Dendritic cell treated with granulocyte-macrophage colony-stimulating factor and Interleukin-4, amounts not matched to agents 40 ng/mL and 50 ng/mL, for 4 days (primary cell): ENCODE measurements at regions not wholly inside any gene's neighbourhood (a gene's known extent, or its start where the extent isn't known, plus 50 kb on each side); places are given as distances from the start of the nearest gene placed in this dataset.

ENCODE experiments used
- H3K27ac Mint-ChIP-seq: one replicate; pipeline ENCODE4 v1.8.0; 2022; ENCODE audit warnings: mild to moderate bottlenecking, mixed read lengths
- H3K27me3 Mint-ChIP-seq: one replicate; pipeline ENCODE4 v1.8.0; 2022; ENCODE audit warnings: mild to moderate bottlenecking, mixed read lengths
- H3K36me3 Mint-ChIP-seq: one replicate; pipeline ENCODE4 v1.8.0; 2022; ENCODE audit warnings: low read depth, mixed read lengths
- H3K4me1 Mint-ChIP-seq: one replicate; pipeline ENCODE4 v1.8.0; 2022; ENCODE audit warnings: low read depth, mixed read lengths
- H3K4me3 Mint-ChIP-seq: one replicate; pipeline ENCODE4 v1.8.0; 2022; ENCODE audit warnings: mild to moderate bottlenecking, moderate library complexity, mixed read lengths
- H3K9me3 Mint-ChIP-seq: one replicate; pipeline ENCODE4 v1.8.0; 2022; ENCODE audit warnings: mixed read lengths
- intact Hi-C: fragments of 100-400 bp; cut with micrococcal nuclease; formaldehyde crosslinking; loops from one replicate; pipeline ENCODE4 v1.15.0; 2022

DNA sequence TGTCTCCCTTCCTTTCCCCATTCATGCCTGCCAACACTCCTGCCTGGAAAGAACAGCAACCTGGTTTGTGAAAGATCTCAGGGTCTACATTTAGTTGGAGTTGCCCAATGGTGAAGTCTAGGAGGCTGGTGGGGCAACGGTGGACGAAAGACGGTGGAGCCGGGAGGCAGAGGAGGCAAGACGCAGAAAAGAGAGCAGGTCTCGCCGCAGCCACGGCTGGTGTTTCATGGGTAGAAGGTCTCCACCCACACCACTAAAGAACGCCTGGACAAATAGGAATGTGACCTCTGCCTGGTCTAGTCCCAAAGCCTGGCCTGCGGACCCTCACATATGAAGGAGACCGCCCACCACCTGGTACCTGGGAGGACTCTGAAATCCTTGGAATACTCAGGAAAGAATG is 185.6 kb downstream of the ALG10 start:
- Mint-ChIP-seq H3K27ac (no peak overlapping the region), H3K4me3 (no peak overlapping the region), H3K4me1 (no peaks in the 10 kb centered on the region), H3K27me3 (no peaks in the 10 kb centered on the region), H3K9me3 (peaks cover 51% of the 10 kb centered on the region), H3K36me3 (no peaks in the 10 kb centered on the region)
- intact Hi-C loops: no loop called here

DNA sequence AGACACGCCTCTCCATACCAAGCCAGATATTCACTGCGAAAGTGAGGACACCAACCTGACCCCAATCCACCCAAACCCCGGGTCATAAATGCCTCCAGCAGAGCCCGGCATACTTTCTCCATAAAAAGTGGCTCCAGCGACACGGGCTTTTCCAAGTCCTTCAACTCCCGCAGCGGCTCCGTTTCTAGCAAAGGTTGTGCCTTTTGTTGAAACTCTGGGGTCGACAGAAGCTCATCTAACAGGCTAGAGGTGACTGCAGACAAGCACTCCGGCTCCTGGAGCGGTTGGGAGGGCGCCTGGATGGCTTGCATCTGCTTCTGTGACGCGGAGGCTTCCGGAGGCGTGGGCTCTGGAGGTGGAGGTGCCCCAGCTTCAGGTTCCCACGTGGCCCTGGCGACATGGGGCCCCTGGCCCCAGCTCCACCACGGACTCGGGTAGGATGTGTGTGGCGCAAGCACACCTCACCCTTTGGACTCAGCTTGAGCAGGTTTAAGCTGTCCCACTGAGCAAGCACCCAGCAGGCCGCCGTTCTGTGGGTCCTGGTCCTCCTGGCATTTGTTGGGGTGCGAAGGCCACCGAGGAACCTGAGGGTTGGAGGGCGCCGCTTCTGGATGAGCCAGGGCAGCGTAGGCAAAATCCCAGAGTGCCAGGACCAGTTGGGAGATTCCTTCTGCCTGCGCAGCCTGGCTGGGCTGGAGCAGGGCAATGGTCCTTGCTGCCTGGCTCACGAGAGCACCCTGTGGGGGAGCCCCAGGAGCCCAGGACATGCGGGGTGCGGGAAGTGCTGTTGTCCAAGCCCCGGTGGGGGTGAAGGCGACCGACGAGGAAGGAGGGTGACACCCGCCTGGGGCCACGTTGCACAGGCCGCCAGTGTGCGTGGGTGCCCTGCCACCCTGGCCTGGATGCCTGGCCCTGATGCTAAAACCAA is 186.3 kb downstream of the ALG10 start:
- Mint-ChIP-seq H3K9me3 (peaks cover 51% of the 10 kb centered on the region), H3K27me3 (no peaks in the 10 kb centered on the region), H3K4me1 (no peaks in the 10 kb centered on the region), H3K4me3 (no peak overlapping the region), H3K27ac (no peak overlapping the region), H3K36me3 (no peaks in the 10 kb centered on the region)
- intact Hi-C loops: no loop called here

DNA sequence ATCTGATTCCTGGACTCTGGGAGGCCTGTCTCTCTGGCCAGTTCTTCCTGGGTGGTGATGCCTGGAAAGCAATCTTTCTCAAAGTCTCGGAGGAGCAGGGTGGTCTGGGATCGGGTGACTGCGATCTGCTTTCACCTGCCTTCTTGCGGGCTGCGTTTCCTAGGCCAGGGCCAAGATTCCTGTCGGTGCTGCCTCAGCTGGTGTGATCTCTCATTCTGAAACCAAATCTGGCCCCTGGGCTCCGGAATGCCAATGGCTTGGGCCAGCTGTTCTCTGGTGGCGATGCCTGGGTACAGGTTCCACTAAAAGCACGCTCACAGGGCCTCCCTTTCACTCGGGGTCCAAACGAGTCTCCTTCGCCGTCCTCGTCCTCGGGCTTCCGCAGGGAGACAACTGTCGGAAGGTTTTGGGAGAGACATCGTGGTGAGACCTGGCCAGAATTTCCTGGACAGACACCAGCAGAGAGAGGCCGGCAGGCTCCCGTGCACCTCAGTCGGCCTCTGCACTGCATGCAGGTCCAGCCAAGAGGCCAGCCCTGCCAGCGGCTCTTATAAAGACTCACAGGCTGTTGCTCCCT is 187.1 kb downstream of the ALG10 start:
- intact Hi-C loops: no loop called here
- Mint-ChIP-seq H3K4me1 (no peaks in the 10 kb centered on the region), H3K36me3 (no peaks in the 10 kb centered on the region), H3K27ac (no peak overlapping the region), H3K4me3 (no peak overlapping the region), H3K9me3 (peaks cover 49% of the 10 kb centered on the region), H3K27me3 (no peaks in the 10 kb centered on the region)

DNA sequence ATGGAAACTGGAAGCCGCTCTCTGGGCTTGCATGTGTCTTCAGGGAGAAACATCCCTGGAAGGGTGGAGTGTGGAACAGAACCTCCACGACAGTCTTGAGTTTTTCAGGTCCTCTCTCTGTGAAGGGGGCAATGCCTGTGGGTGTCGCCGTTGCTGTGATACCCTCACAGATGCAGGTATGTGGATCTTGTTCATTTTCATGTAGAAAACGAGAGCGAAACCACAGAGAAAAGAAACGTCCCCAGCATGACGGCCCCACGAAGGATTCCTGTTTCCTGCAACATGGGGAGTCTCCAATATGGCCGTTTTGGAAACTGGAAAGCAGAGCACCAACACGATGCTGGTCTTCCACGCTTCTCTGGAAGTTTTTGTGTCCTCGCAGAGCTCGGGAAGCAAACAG is 187.9 kb downstream of the ALG10 start:
- H3K27ac Mint-ChIP-seq: no peak overlapping the region
- no peaks in the 10 kb centered on the region for H3K27me3 Mint-ChIP-seq
- H3K4me1 Mint-ChIP-seq: no peaks in the 10 kb centered on the region
- no peaks in the 10 kb centered on the region for H3K36me3 Mint-ChIP-seq
- H3K4me3 Mint-ChIP-seq: no peak overlapping the region
- intact Hi-C loops: no loop called here
- peaks cover 41% of the 10 kb centered on the region for H3K9me3 Mint-ChIP-seq

DNA sequence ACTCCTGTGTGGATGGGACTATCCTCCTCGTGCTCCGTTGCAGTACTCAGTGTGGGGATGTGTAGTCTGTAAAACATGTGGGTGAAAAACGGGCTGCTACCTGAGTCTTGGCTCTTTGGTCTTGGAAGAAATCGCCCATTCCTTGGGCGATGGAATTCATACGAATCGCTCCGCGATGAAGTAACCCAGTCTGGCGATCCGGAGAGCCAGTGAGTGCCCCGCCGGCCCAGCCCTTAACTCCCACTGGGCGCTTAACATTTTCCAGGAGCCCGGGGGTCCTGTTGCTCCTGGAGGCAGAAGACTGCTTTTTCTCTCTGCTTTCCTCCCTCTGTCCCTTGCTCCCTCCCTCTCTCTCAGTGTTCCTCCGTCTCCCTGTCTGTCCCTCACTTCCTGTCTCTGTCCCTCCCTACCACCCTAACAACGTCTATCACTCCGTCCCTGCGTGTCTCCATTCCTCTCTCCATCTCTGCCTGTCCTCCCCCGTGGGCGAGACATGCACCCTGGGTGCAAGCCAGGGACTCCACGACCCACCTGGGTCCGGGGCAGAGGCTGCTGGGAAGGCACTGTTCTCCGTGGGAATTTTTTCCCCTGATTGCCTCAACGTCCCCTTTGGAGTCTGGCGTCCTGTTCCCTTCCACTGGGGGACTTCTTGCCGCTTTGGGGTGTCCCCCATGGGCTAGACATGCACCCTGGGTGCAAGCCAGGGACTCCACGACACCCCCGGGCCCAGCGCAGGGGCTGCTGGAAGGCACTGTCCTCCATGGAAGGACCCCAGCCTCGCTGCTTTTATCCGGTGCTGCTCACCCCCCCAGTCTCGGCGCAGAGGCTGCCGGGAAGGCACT is 188.6 kb downstream of the ALG10 start:
- Mint-ChIP-seq H3K36me3 (no peaks in the 10 kb centered on the region), H3K4me3 (no peak overlapping the region), H3K4me1 (no peaks in the 10 kb centered on the region), H3K27me3 (no peaks in the 10 kb centered on the region), H3K9me3 (peaks cover 35% of the 10 kb centered on the region), H3K27ac (no peak overlapping the region)
- intact Hi-C loops: no loop called here

DNA sequence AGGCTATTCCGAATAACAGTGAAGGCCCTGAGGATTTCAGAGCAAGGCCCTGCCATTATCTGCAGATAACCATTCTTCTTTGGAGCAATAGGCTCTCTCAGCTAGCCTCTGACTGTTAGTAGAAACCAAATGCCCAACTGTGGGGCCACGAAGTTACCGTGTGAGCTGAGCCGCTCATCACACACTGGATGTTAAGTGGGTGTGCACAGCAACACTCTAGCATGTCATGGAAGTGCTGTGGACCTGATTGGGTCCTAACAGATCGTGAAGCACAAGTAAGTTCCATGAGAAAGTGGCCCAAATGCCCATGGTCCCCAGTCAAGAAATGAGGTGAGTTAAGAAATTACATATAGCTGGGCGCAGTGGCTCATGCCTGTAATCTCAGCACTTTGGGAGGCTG is 190.4 kb downstream of the ALG10 start:
- H3K27me3 Mint-ChIP-seq: no peaks in the 10 kb centered on the region
- H3K9me3 Mint-ChIP-seq: peaks cover 18% of the 10 kb centered on the region
- no peaks in the 10 kb centered on the region for H3K36me3 Mint-ChIP-seq
- no peak overlapping the region for H3K4me3 Mint-ChIP-seq
- intact Hi-C loops: no loop called here
- no peak overlapping the region for H3K27ac Mint-ChIP-seq
- H3K4me1 Mint-ChIP-seq: no peaks in the 10 kb centered on the region

DNA sequence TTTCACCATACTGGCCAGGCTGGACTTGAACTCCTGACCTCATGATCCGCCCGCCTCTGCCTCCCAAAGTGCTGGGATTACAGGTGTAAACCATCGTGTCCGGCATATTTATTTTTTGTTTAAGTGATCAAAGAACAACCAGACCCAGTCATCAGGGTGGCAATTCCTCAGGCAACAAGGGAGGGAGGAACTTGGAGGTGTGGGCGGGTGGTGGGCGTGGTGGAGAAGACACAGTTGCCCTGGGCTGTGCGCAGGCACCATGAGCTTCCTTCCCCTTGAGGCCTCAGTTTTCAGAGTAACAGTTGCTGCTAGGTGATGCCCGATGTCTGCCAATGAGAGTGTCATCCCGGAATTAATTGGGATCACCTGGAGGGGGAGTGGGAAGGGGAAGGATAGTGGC is 191.7 kb downstream of the ALG10 start:
- intact Hi-C loops: no loop called here
- peaks cover 9% of the 10 kb centered on the region for H3K9me3 Mint-ChIP-seq
- H3K36me3 Mint-ChIP-seq: no peaks in the 10 kb centered on the region
- H3K4me1 Mint-ChIP-seq: peaks cover 10% of the 10 kb centered on the region
- H3K27ac Mint-ChIP-seq: no peak overlapping the region
- no peak overlapping the region for H3K4me3 Mint-ChIP-seq
- H3K27me3 Mint-ChIP-seq: peaks cover 6% of the 10 kb centered on the region

DNA sequence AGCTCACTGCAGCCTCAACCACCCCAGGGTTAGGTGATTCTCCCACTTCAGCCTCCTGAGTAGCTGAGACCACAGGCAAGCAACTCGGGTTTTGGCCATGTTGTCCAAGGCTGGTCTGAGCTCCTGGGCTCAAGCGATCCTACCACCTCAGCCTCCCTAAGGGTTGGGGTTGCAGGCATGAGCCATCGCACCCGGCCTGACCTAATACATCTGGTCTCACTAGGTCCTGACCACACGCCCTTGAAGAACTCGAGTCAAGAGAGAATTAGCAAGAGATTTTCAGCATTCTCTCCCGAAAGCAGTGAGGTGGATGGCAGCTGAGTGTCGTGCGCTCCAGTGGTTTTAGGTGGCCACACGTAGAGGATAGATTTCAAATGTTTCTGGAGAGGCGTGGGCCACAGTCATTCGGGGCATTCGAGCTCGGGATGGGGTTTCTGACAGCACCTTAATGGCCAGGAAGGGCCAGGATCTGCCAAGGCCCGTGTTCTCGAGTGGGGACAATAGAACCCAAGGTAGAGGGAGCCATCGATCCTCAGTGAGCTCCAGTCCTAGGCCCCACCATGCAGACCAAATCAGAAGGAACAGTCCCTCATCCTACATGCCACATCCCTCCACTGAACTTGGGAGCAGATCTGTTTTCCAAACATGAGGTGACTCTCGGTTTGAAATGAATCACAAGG is 193.1 kb downstream of the ALG10 start:
- Mint-ChIP-seq H3K27me3 (peaks cover 15% of the 10 kb centered on the region), H3K9me3 (peaks cover 9% of the 10 kb centered on the region), H3K27ac (no peak overlapping the region), H3K4me3 (no peak overlapping the region), H3K36me3 (no peaks in the 10 kb centered on the region), H3K4me1 (peaks cover 14% of the 10 kb centered on the region)
- intact Hi-C loops: loop anchor here (5.0 kb wide), 1 partner anchor 1458 kb away; the partner anchor contains the start of gene YARS2

DNA sequence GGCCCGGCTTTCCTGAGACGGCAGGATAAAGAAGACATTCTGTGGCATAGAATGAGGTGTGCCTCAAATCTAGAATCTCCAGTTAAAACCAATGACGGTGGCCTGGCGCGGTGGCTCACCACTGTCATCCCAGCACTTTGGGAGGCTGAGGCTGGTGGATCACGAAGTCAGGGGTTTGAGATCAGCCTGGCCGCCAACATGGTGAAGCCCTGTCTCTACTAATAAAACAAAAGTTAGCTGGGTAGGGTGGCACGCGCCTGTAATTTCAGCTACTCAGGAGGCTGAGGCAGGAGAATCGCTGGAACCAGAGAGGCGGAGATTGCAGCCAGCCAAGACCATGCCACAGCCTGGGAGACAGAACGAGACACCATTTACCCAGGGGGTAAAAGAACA is 193.6 kb downstream of the ALG10 start:
- peaks cover 5% of the 10 kb centered on the region for H3K9me3 Mint-ChIP-seq
- intact Hi-C loops: loop anchor here (5.0 kb wide), 1 partner anchor 1459 kb away; the partner anchor contains the start of gene YARS2
- peaks cover 14% of the 10 kb centered on the region for H3K4me1 Mint-ChIP-seq
- no peak overlapping the region for H3K4me3 Mint-ChIP-seq
- no peak overlapping the region for H3K27ac Mint-ChIP-seq
- no peaks in the 10 kb centered on the region for H3K36me3 Mint-ChIP-seq
- H3K27me3 Mint-ChIP-seq: peaks cover 18% of the 10 kb centered on the region

DNA sequence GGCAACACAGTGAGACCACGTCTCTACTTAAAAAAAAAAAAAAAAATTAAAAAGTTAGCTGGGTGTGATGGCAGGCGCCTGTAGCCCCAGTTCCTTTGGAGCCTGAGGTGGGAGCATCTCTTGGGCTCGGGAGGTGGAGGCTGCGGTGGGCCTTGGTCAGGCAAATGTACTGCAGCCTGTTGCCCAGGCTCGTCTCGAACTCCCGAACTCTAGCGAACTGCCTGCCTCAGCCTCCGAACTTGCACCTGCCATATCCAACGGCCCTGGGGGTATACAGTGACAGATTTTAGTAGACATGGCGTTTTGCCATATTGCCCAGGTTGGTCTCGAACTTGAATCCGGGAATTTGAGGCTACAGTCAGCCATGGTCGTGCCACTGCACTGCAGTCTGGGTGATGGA is 195.4 kb downstream of the ALG10 start:
- H3K27me3 Mint-ChIP-seq: peaks cover 23% of the 10 kb centered on the region
- H3K4me3 Mint-ChIP-seq: no peak overlapping the region
- intact Hi-C loops: loop anchor here (1.0 to 5.0 kb wide), 2 partner anchors 94 to 1460 kb away; partner anchors contain the start of gene YARS2
- H3K27ac Mint-ChIP-seq: no peak overlapping the region
- peaks cover 14% of the 10 kb centered on the region for H3K4me1 Mint-ChIP-seq
- no peaks in the 10 kb centered on the region for H3K36me3 Mint-ChIP-seq
- no peaks in the 10 kb centered on the region for H3K9me3 Mint-ChIP-seq

DNA sequence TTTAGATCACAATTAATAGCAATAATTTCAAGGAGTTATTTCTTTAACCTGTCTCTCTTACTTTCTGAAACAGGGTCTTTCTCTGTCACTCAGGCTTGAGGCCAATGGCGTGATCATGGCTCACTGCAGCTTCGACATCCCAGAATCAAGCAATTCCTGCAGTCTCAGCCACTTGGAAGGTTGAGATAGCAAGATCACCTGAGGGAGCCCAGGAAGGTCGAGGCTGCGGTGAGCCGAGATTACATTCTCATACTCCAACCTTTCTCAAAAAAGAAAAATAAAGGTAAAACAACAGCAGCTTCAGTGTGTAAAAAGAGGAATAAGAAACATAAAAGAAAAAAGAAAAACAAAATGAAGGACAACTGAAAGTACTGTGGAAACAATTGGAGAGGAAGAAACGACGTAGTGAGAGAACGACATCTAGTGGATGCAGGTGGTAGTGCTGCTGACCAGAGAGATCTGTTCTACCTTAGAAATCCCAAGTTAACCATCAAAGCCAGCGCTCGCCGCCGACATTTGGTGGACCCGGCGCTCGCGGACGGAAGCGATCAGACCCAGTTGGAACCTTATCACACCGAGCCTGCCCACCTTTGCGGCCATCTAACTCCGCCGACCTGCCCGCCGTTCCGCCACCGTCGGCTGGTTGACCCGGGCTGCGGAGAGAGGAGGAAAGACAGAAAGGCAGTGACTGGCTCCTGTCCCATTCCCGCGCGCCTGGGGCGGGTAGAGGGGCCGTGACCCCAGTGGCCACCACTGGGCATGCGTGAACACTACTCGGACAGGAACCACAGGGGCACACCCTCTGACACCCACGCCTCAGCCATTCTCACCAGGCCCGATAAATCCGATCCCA is 196.1 kb downstream of the ALG10 start:
- Mint-ChIP-seq H3K27ac (peak overlapping the region; percentile 52), H3K36me3 (no peaks in the 10 kb centered on the region), H3K27me3 (peaks cover 23% of the 10 kb centered on the region), H3K4me3 (peak overlapping the region; percentile 75), H3K4me1 (peaks cover 14% of the 10 kb centered on the region), H3K9me3 (no peaks in the 10 kb centered on the region)
- intact Hi-C loops: loop anchor here (1.0 to 5.0 kb wide), 2 partner anchors 95 to 1461 kb away; partner anchors contain the start of gene YARS2

DNA sequence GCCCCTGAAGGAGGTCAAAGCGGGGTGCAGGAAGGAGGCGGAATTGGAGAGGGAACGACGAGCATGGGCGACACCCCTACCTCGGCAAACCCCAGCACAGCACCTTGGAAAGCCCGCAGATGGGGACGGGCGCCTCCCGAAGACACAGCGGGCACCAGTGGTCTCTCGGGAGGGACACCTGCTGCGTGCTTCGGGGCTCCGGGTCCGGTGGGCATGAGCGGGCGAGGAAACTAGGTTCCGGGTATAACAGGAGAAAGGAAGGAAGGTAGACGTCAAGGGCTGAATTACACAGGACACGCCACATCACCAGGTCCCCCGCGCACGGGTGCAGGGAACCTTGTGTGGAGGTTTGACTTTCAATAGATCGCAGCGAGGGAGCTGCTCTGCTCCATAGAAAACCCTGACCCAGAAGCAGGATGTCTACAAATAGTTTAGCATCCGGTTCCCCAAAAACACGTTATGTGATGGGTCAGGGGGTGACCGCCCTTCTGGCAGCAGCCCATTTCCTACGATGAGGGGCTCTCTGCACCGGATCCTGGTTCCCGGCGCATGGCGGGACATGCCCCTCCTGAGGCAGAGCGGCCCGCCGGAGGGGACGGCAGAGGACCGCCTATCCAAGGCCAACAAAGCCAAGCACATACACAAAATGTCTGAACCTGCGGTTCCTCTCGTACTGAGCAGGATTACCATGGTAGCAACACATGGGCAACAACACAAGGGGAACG is 196.9 kb downstream of the ALG10 start:
- Mint-ChIP-seq H3K9me3 (no peaks in the 10 kb centered on the region), H3K27ac (peak overlapping the region; percentile 52), H3K27me3 (peaks cover 23% of the 10 kb centered on the region), H3K4me1 (peaks cover 14% of the 10 kb centered on the region), H3K36me3 (no peaks in the 10 kb centered on the region), H3K4me3 (peak overlapping the region; percentile 75)
- intact Hi-C loops: loop anchor here (5.0 kb wide), 1 partner anchor 1462 kb away; the partner anchor contains the start of gene YARS2
